ENCODE measurements at regions not wholly inside any gene's neighbourhood (a gene's known extent, or its start where the extent isn't known, plus 50 kb on each side); places are given as distances from the start of the nearest gene placed in this dataset.
A peak's percentile ranks its signal among the peaks of the same experiment; 100 is the strongest.
"Not testable (repeated sequence)": the region's sequence is repeated elsewhere in the genome, so short reads cannot be mapped to it uniquely, and the experiment has no call there.

DNA sequence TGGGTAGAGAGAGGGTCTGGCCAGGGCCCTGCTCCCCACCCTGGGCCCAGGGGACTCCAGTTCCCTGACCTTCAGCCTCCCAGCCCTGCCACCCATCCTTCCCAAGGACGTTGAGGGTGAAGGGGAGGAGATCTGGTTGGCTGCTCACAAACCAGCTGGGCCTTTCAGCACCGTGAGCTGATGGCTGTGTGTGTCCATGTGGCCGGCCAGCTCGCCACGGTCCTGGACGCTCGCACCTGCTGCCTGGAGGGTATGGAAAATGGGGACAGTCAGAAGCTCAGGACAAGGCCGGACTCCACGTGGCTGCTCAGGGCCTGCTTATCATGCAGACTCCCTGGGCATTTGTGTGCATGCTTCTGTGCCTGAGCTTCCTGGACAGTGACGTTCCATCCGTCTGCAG lies 110.3 kb downstream of the NPIPB11 start:
- not testable (repeated sequence) for DNase-seq (ENCODE audit: low read depth, low spot score)

DNA sequence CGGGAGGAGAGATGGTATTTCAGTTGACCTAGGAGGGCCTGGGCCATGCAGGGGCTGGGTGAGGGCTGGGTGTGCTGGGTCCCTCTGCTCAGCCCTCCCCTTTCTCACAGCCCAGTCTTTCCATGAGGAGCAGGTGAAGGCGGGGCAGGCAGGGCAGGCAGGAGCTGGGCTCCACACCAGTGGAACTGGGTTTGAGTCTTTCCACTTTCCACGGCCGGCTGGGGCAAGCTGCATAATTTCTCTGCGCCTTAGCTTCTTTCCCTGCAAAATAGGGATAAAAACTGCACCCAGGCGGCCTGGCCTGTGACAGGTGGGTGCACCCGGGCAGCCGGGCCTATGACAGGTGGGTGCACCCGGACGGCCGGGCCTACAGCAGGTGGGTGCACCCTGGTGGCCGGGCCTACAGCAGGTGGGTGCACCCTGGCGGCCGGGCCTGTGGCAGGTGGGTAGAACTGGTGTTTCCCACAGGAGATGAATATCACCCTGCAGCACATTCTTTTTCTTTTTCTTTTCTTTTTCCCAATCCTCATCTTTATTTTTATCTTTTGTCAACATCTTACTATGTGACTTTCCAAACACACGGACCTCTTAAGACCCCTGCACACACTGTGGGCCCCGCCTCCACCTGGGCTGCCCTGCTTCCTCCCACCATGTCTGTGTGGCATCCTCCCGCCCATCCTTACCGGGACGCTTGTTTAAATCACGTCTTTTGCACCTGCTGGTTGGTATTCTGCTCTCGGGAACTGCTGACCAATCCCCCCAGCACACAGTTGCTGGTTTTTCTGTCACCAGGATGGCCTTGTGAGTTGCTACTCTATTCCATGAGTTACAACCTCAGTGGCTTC lies 111.3 kb downstream of the NPIPB11 start:
- DNase-seq (ENCODE audit: low read depth, low spot score) = not testable (repeated sequence)

DNA sequence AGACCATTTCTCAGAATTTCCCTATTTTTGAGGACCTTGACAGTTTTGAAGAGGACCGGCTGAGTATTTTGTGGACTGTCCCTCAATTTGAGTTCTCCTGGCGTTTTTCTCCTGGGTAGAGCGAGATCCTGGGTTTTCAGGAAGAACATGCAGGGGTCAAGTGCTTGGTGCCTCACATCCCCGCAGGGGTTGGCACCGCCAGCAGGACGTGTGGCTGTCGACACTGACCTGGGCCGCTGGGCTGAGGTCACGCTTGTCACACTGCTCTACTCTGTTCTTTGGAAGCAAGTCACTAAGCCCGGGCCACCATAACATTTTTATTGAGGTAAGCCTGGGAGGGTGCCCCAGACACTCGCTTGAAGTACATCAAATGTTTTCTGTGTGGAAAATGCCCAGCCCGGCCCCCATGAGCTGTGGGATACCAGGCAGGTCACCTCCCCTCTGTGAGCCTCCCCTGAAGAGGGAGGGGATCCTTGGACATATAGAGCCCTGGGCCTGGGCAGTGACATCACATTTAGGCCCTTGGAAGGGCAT lies 112.0 kb downstream of the NPIPB11 start:
- not testable (repeated sequence) for DNase-seq (ENCODE audit: low read depth, low spot score)

DNA sequence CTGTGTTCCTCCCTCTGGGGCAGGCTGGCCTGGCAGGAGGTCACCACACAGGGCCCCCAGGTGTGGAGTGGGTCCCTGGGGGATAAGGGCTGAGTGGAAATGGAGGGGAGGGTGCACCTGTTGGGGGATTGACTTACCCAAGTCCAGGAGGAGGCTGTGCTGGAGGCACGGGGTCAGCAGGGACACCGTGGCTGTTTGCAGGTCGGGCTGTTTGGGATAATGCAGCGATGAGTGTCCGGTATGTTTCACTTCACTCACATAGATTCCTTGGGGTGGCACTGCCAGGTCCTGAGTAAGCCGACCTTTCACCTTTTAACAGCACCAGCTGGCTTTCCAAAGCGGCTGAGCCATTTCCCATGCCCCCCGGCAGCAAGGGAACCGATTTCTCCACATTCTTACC lies 113.0 kb downstream of the NPIPB11 start:
- DNase-seq (ENCODE audit: low read depth, low spot score) = not testable (repeated sequence)

DNA sequence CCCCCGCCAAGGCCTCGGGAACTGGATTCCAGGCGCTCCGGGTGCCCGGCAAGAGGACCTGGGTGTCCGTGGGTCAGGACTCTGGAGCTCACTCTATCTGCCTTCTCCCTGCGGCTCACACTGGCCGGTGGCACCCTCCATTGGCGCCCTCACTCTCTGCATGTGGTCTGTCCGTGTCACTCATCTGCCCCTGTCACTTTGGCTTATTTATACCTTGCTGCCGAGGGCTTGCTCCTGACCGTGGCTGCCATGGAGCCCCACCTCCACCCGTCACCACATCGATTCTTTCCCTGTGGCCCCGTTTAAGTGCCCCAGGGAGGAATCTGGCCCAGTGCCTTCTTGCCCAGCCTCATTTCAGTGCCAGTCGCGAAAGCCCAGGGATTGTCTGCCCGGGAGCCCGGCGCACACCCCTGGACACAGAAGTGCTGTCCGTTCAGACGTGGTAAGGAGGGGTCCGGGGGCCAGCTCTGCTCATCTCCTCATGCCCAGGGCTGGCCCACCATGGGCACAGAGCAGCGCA lies 113.5 kb downstream of the NPIPB11 start:
- DNase-seq (ENCODE audit: low read depth, low spot score) = not testable (repeated sequence)

DNA sequence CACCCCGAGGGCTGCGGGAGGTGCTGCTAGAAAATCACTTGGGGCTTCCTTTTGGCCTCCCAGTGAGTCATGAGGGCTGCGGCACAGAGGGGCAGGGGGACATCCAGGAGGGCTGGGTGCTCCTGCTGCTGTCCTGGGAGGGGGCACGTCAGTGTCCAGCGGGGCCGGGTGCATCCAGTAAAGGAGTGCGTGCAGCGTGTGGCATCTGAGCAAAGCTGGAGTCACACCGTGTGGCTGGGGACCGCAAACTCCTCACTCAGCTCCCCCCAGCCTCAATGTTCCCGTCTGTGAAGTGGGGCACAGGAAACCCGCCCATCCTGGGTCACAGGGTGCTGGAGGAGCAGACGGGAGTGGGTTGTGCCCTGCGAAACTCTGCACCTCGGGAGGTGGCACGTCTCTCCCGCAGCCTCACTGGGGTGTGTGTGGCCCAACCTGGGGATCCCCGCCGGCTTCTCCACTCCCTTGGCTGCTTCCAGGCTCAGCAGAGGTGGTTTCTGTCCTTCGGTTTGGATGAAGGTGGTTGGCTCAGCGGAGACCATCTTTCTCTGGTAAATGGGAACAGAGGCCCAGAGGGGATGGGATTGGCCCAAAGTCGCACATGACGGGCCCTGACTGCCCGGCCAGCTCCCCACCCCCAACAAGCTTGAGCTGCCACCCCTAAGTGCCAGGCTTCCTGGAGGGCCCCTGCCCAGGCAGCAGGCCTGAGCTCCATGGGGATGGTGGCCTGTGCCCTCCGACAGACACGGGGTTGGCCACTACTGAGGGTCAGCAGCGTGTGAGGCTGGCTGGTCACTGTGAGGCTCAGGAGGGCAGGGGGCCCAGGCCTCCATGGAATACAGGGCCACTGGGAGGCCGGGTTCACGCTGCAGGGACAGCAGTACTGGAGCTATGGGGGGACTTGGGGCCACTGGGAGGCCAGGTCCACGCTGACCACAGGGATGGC lies 114.9 kb downstream of the NPIPB11 start:
- not testable (repeated sequence) for DNase-seq (ENCODE audit: low read depth, low spot score)

DNA sequence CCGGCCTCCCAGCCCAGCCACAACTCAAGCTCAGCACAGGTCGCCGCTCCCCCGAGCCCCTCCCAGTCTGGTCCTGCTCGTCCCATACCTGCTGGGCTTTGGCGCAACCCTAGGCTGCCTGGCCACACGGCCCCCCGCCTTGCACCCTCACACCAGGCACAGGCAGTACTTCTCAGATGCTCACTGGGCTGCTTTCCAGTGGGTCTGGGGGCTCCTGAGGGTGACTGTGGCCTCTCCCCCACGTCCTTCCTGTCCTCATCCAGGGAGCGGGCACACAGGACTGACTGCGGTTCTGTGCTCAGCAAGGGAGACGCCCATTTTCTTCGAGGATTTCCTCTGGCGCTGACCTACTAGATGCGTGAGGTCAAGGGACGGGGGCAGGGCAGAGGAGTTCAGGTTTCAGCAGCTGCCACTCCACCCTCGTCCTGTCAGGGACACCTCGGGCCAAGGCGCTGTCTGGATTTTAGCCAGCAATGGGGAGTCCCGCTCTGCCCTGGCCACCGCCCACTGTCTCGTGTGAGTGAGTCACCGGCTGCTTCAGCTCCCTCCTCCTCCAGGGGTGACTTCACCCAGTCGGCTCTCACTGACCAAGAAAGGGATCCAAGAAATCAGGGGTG lies 115.8 kb downstream of the NPIPB11 start:
- DNase-seq (ENCODE audit: low read depth, low spot score) = peak; percentile 93

DNA sequence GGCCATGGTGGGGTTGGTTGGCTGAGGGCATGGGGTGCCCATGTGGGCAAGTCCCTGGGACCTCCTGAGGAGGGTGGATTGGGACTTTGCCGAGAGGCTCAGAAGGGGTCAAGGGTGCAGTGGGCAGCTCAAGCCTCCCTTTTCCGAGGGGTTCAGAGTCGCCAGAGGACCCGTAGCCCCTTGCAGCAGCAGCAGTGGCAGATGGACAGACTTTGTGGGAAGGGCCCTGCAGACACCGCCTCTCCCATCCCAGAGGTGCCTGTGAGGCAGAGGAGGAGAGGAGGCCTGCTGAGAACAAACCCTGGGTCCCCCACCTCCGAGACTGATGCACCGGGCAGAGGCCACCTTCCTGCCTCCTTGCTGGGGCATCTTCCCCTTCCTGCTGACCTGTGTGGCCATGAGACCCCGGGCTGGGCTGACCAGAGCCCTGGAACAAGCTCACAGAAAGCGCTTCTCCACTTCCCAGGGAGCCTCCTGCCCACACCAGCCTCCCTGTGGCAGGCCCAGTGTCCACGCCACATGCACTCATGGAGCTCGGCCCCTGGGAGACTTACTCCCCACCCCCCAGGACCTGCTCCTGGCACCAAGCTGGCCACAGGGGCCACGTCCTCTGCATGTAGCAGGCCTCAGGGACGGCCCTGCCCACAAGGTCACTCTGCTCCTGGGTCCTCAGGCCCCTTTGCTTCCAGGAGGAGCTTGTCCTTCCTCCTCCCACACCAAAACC lies 116.8 kb downstream of the NPIPB11 start:
- not testable (repeated sequence) for DNase-seq (ENCODE audit: low read depth, low spot score)

DNA sequence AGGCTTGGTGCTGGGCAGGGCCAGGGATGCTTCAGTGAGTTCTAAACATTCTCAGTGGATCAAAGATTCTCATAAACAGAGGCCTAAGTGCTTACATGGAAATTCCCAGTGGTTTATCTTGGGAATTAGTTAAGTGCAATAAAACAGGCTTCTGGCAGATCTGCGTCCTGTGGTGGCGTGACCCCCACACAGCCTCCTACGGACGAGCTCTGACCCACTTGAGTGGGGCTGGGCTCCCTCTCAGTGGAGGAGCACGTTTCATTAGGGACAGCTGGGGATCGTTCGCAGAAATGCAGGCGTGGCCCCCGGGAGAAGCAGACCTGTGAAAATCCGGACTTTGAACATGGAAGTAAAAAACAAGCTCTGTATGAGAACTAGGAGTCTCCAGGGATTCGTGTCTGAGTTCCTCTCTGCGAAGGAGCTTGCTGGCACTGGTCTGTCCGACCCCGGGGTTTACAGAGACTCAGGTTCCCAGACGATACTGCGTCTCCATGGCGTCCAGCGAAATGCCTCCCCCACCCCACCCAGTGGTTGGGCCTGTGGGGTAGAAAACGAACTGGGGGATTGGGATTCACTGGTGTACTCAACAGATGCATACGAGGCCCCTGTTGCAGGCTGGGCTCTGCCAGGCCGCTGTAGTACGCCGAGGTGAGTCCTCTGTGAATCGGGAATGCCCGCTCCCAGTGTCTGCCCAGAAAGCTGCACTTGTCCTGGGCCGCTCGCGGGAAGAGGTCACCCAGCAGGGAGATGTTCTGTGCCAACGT lies 117.6 kb downstream of the NPIPB11 start:
- peak; percentile 42 for DNase-seq (ENCODE audit: low read depth, low spot score)

DNA sequence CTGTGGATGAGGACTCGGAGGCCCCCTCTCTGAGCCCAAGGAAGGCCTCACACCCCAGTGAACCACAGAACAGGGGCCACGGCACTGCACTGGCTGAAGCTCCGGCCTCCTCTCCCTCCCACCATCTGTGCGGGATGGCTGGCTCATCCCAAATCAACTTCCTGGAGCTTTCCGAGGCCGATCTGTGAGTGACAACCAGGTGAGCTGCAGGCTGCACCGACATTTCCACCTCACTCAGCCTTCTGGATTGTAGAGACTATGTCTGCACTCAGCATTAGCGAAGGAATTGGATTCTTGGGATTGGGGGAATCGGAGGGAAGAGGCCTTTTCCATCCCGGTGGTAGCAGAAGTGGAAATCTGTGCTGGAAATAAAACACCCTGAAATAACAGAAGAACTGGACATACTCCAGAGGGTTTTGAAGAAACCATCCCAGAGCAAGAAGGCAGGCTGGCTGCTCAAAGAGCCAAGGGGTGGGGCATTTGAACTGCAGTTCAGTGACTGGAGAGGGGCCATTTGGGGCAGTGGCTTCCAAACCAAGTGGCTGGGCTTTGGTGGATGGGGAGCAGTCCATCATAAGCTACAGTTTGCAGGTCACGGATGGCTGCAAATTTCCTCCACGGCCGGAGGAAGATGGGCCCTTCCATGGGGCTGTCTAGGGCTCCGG lies 118.5 kb downstream of the NPIPB11 start:
- not testable (repeated sequence) for DNase-seq (ENCODE audit: low read depth, low spot score)

DNA sequence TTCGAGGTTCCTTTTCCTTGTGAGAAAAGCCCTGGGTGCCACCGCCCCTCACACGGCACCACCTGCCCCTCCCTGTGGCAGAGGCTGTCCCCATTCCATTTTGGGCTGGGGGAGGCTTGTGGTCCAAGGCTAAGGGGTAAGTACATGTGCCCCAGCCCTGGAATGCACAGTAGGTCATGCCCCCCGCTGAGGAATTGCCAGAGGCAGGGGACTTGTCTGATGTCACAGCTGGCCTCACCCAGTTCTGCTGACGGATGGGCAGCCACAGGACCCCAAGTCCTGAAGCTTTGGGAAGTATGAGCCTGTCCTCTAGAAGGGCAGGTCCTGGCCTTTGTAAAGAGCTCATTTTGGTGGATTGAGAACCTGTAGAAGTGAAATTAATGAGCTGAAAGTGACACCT lies 119.3 kb downstream of the NPIPB11 start:
- not testable (repeated sequence) for DNase-seq (ENCODE audit: low read depth, low spot score)

DNA sequence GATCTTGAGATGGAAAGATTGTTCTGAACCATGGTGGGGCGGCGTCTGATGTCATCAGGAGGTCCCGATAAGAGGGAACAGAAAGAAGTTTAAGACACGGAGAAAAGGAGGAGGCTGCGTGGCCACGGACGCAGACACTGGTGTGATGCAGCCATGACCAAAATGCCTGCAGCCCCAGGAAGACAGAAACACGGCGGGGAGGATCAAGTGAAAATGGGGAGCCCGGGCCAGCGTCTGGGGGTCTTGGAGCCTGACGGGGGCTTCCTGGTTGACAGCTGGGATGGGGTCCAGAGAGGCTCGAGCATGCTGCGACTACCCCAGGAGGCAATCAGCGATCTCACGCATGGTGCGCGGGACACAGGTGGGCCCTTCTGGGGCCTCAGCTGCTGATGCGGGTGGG lies 119.7 kb downstream of the NPIPB11 start:
- not testable (repeated sequence) for DNase-seq (ENCODE audit: low read depth, low spot score)

DNA sequence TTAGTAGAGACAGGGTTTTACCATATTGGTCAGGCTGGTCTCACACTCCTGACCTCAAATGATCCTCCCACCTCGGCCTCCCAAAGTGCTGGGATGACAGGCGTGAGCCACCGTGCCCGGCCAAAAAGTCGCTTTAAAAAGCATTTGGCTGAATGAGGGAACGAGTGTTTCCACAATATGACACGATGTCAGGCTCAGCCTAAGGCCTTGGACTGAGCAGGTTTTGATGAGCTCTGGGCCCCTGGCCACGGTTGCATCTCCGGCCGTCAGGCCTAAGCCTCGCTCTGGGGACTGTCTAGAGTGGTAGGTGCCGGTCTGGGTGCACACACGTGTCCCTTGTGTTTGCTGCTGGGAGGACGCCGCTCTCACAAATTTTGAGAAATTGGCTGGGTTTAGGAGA lies 120.3 kb downstream of the NPIPB11 start:
- DNase-seq (ENCODE audit: low read depth, low spot score) = not testable (repeated sequence)

DNA sequence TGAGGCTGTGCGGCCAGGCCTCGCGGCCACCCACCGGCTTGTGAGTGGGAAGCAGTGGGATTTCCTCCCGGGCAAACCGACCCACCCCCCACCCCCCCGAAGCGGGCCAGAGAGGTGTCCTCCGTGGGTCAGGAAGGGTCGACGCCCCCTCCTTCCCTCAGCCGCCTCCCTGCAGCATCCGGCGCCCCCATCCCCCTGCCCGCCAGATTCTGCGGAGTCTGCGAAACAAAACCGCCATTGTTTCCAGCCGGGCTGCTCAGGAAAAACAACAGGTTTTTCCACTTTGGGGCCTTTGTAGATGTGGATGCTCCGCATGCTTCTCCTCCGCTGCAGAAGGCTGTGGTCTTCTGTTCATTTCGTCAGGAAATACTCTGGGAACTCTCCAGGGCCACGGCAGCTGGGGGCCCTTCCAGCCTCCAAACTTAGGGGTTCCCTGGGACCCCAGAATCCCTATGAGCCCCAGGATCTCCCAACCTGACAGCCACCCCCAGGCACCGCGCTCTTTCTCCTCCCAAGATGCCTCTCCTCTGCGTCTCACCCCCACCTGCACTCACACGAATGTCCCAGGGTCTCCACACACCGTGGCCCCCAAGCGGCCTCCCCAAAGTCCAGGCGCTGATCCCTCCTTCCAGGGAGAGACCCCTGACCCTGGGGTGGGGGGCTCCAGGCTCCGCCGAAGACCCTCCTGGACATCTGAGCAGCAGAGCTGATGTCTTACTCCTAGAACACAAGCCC lies 121.2 kb downstream of the NPIPB11 start:
- DNase-seq (ENCODE audit: low read depth, low spot score) = peak; percentile 74

DNA sequence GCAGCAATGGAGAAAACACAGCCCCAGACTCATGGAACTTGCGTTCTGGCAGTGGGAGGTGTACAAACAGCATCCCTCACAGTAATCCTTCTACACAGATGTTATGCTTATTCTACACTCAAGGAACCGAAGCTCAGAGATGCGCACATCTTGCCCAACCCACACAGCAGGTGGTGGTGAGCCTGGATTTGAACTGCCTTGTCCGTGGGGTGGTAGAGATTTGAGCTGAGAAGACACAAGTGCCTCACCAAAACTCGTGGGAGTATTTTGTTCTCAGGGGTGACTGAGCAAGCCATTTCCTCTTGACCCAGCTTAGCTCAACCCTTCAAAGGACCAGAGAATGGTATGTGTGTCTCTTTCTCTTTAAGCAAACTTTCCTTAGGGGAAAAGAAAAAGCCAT lies 121.8 kb downstream of the NPIPB11 start:
- DNase-seq (ENCODE audit: low read depth, low spot score) = not testable (repeated sequence)

DNA sequence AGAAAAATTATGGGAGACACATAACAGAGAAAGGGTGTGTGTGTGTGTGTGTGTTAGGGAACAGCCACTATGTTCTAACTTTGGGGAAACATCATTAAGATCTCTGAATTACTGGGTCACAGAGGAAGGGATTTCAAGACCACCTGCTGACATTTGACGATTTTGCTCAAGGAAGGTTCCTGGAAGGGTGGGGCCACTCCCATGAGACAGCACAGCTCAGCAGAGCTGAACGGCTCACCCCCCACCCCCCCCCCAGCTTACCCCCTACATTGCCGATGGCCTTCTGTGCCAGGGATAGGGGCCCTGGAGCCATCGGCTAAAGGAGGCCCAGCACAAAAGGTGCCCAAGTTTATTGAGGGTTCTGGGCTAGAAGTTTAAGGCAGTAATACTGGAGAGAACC lies 122.4 kb downstream of the NPIPB11 start:
- DNase-seq (ENCODE audit: low read depth, low spot score) = not testable (repeated sequence)

DNA sequence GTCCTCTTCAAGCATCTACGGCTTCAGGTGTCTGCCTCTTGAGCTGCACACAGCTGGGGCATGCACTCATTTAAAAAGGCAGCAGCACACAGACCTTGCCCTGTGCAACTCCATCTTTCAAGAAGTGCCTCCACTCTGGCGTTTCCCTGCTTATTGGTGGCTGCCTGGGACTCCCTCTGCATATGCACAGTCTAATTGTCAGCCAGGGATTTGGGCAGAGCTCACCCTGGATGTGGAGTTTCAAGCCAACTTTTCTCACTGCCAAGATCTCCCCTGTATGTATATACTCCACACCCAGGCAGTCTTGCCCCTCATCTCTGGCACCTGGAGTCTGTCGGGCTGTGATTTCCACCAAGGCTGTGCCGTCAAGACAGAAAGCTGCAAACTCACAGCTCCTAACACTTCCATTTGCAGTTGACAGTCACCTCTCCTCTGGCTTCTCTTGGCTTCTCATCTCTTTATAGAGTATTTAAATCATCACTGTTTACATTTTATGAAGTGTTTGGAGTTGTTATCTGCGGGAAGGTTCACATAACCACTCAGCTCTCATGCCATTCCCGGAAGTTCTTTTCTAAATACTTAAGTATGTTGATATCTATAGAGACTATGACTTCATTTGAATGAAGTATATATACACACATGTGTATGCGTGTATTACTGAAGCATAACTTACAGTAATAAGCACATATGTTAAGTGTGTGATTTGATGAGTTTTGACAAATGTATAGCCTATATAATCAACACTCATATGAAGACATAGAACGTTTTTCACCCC lies 128.2 kb downstream of the NPIPB11 start:
- DNase-seq (ENCODE audit: low read depth, low spot score) = not testable (repeated sequence)

DNA sequence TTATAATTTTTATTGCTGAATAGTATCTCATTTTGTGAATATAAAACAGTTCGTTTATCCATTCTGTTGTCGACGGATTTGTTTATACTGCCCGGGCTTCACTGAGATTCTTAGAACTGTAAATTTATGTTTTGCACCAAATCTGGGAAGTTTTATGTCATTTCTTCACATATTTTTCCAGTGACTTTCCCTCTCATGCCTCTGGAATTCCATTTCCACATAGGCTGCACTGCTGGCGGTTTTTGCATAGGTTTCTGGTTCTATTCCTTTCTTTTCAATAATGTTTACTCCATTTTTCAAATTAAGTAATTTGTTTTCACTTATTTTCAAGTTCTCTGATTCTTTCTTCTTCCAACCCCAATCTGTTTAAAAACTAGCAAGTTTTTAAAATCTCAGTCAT lies 130.1 kb downstream of the NPIPB11 start:
- not testable (repeated sequence) for DNase-seq (ENCODE audit: low read depth, low spot score)

Measured in astrocyte of the hippocampus (primary cell).